ENCODE measurements at regions not wholly inside any gene's neighbourhood (a gene's known extent, or its start where the extent isn't known, plus 50 kb on each side); places are given as distances from the start of the nearest gene placed in this dataset.

GRCh38 chr12:25741917-25742316 is 188.8 kb upstream of the LMNTD1 start:
- Histone ChIP-seq H3K9me3 (no peaks in the 10 kb centered on the region), H3K4me3 (no peak overlapping the region), H3K27ac (no peak overlapping the region), H3K36me3 (no peaks in the 10 kb centered on the region), H3K27me3 (no peaks in the 10 kb centered on the region), H3K4me1 (no peaks in the 10 kb centered on the region)
- TF ChIP-seq CTCF (IDR thresholded peaks at IDR 0.05) (no peak), POLR2A (IDR thresholded peaks at IDR 0.05) (no peak)
- intact Hi-C loops (cut with DNase I; ENCODE audit: low total_unique reads), result no loop called here
- DNase-seq, result no peak

- Histone ChIP-seq H3K27me3 (no peaks in the 10 kb centered on the region), H3K4me1 (no peaks in the 10 kb centered on the region), H3K27ac (no peak overlapping the region), H3K36me3 (no peaks in the 10 kb centered on the region), H3K4me3 (no peak overlapping the region), H3K9me3 (no peaks in the 10 kb centered on the region)
- intact Hi-C loops (cut with DNase I; ENCODE audit: low total_unique reads), result no loop called here
- DNase-seq, result no peak
- TF ChIP-seq CTCF (IDR thresholded peaks at IDR 0.05) (no peak), POLR2A (IDR thresholded peaks at IDR 0.05) (no peak)
These were observed 190.7 kb upstream of the LMNTD1 start for GRCh38 chr12:25743679-25744215.

GRCh38 chr12:25744313-25744712 is 191.2 kb upstream of the LMNTD1 start:
- H3K4me3 ChIP-seq, result no peak overlapping the region
- no peaks in the 10 kb centered on the region for H3K4me1 ChIP-seq
- no peaks in the 10 kb centered on the region for H3K27me3 ChIP-seq
- no peak for DNase-seq
- H3K27ac ChIP-seq, result no peak overlapping the region
- intact Hi-C loops (cut with DNase I; ENCODE audit: low total_unique reads), result no loop called here
- no peaks in the 10 kb centered on the region for H3K36me3 ChIP-seq
- H3K9me3 ChIP-seq, result no peaks in the 10 kb centered on the region
- TF ChIP-seq CTCF (IDR thresholded peaks at IDR 0.05) (no peak), POLR2A (IDR thresholded peaks at IDR 0.05) (no peak)

GRCh38 chr12:25745281-25745680 is 192.2 kb upstream of the LMNTD1 start:
- no peaks in the 10 kb centered on the region for H3K36me3 ChIP-seq
- no peaks in the 10 kb centered on the region for H3K27me3 ChIP-seq
- H3K27ac ChIP-seq, result no peak overlapping the region
- no peaks in the 10 kb centered on the region for H3K9me3 ChIP-seq
- DNase-seq, result no peak
- TF ChIP-seq CTCF (IDR thresholded peaks at IDR 0.05), result no peak
- TF ChIP-seq POLR2A (IDR thresholded peaks at IDR 0.05), result no peak
- no peaks in the 10 kb centered on the region for H3K4me1 ChIP-seq
- no peak overlapping the region for H3K4me3 ChIP-seq
- intact Hi-C loops (cut with DNase I; ENCODE audit: low total_unique reads), result no loop called here

- Histone ChIP-seq H3K4me3 (no peak overlapping the region), H3K27ac (no peak overlapping the region), H3K36me3 (no peaks in the 10 kb centered on the region), H3K4me1 (no peaks in the 10 kb centered on the region), H3K9me3 (no peaks in the 10 kb centered on the region), H3K27me3 (no peaks in the 10 kb centered on the region)
- intact Hi-C loops (cut with DNase I; ENCODE audit: low total_unique reads), result no loop called here
- no peak for DNase-seq
- no peak for TF ChIP-seq CTCF (IDR thresholded peaks at IDR 0.05)
- no peak for TF ChIP-seq POLR2A (IDR thresholded peaks at IDR 0.05)
These were observed 193.0 kb upstream of the LMNTD1 start for GRCh38 chr12:25746131-25746530.
